GM12878 (cell line): ENCODE measurements at regions not wholly inside any gene's neighbourhood (a gene's known extent, or its start where the extent isn't known, plus 50 kb on each side); places are given as distances from the start of the nearest gene placed in this dataset.

Experiments used
- ATAC-seq: fragments of 200-7000 bp; cut with Tn5 transposase; 3 replicates; pipeline ENCODE4 v1.9.1; 2020; ENCODE audit warnings: mild to moderate bottlenecking, moderate library complexity
- BruUV-seq: library from RNA; stranded (reverse); fragments of 400-500 nt; replicated peaks from 2 replicates; lab custom pipeline; 2021; lab: Mats Ljungman, UMichigan
- CTCF ChIA-PET: fragments of 300-600 bp; sonication (Branson Sonifier 250); formaldehyde crosslinking; extraction: SDS; loops from one replicate; lab custom pipeline; 2021; ENCODE audit warnings: inconsistent platforms; lab: Yijun Ruan, JAX
- POLR2A ChIA-PET: fragments of 350-600 bp; formaldehyde crosslinking; extraction: SDS; loops from one replicate; lab custom pipeline; 2021; ENCODE audit warnings: inconsistent platforms; lab: Charles Lee
- RAD21 ChIA-PET: fragments of 300-600 bp; sonication (Branson Sonifier 250); formaldehyde crosslinking; loops from one replicate; lab custom pipeline; 2023; ENCODE audit warnings: antibody characterized with exemption; ENCODE audit not compliant: unreplicated experiment; lab: Charles Lee
- SMC1A ChIA-PET: fragments of 300-600 bp; sonication (Branson Sonifier 250); formaldehyde crosslinking; loops from one replicate; lab custom pipeline; 2023; ENCODE audit not compliant: unreplicated experiment, uncharacterized antibody; lab: Charles Lee
- DNase-seq: peaks from one replicate; pipeline ENCODE4 v3.0.0-alpha.2; 2011; ENCODE audit warnings: low read depth, low spot score
- FAIRE-seq: peaks from 3 replicates; lab custom pipeline; 2011; peaks lifted over from hg19 to GRCh38; lab: Jason Lieb, UNC
- H2AFZ ChIP-seq: 2 replicates; pipeline ENCODE4 v1.6.0; 2011; ENCODE audit warnings: low read depth, low read length, control low read depth; ENCODE audit not compliant: control insufficient read depth
- H3K27ac ChIP-seq: 2 replicates; pipeline ENCODE4 v1.5.1; 2011; ENCODE audit warnings: control low read depth; ENCODE audit not compliant: control insufficient read depth, insufficient read depth
- H3K27me3 ChIP-seq, 2 experiments: replicated peaks in 1 of 2; 2 replicates each; pipeline versions ENCODE4 v1.6.0 to v1.6.1; 2011; ENCODE audit warnings: low read length in 1 of 2; ENCODE audit not compliant: control insufficient read depth in 2 of 2, insufficient read depth in 2 of 2
- H3K36me3 ChIP-seq, 2 experiments: 2 replicates each; pipeline ENCODE4 v1.5.1; 2011; ENCODE audit warnings: low read length in 1 of 2; ENCODE audit not compliant: control insufficient read depth in 2 of 2, insufficient read depth in 2 of 2
- H3K4me1 ChIP-seq: 2 replicates; pipeline ENCODE4 v1.6.1; 2011; ENCODE audit warnings: mild to moderate bottlenecking, low read length, moderate library complexity, mixed read lengths; ENCODE audit not compliant: control insufficient read depth, insufficient read depth
- H3K4me2 ChIP-seq: 2 replicates; pipeline ENCODE4 v1.6.0; 2011; ENCODE audit warnings: control low read depth; ENCODE audit not compliant: control insufficient read depth, insufficient read depth
- H3K4me3 ChIP-seq: fragments of 200-600 bp; sonication (generic); 2 replicates; pipeline ENCODE4 v1.5.1; 2016
- H3K79me2 ChIP-seq: 2 replicates; pipeline ENCODE4 v1.6.0; 2011; ENCODE audit warnings: low read length; ENCODE audit not compliant: control insufficient read depth, insufficient read depth
- H3K9ac ChIP-seq: 2 replicates; pipeline ENCODE4 v1.8.0; 2011; ENCODE audit warnings: low read length, control low read depth, mixed read lengths; ENCODE audit not compliant: control insufficient read depth, insufficient read depth
- H3K9me3 ChIP-seq: replicated peaks from 3 replicates; pipeline ENCODE4 v1.5.1; 2011; ENCODE audit warnings: mild to moderate bottlenecking, low read length; ENCODE audit not compliant: control insufficient read depth, insufficient read depth
- H4K20me1 ChIP-seq: 2 replicates; pipeline ENCODE4 v1.6.0; 2011; ENCODE audit not compliant: control insufficient read depth, insufficient read depth
- CHD4 ChIP-seq: fragments of 200-600 bp; sonication (generic); IDR thresholded peaks from 2 replicates; pipeline ENCODE4 v1.6.1; 2016; ENCODE audit warnings: mild to moderate bottlenecking
- DPF2 ChIP-seq: fragments of 450-650 bp; IDR thresholded peaks from 2 replicates; pipeline ENCODE4 v1.6.1; 2017; ENCODE audit warnings: mild to moderate bottlenecking
- ESRRA ChIP-seq: IDR thresholded peaks from 2 replicates; pipeline ENCODE4 v1.6.1; 2012; ENCODE audit warnings: mild to moderate bottlenecking, low read length, improper control_type of control experiment
- FOXK2 ChIP-seq: fragments of 450-650 bp; IDR thresholded peaks from 2 replicates; pipeline ENCODE4 v1.6.1; 2017; ENCODE audit warnings: mild to moderate bottlenecking, moderate library complexity
- JUNB ChIP-seq: IDR thresholded peaks from 2 replicates; pipeline ENCODE4 v1.6.1; 2016; ENCODE audit warnings: antibody characterized with exemption, mild to moderate bottlenecking
- NFYB ChIP-seq: IDR thresholded peaks from 2 replicates; pipeline ENCODE4 v1.6.1; 2011; ENCODE audit warnings: low read depth, mild to moderate bottlenecking, low read length, improper control_type of control experiment, moderate library complexity; ENCODE audit not compliant: insufficient read depth
- RB1 ChIP-seq: fragments of 450-650 bp; formaldehyde crosslinking; IDR thresholded peaks from 2 replicates; pipeline ENCODE4 v1.6.1; 2017; ENCODE audit warnings: mild to moderate bottlenecking, borderline replicate concordance
- SP1 ChIP-seq: IDR thresholded peaks from one replicate; pipeline ENCODE4 v1.6.1; 2011; ENCODE audit warnings: low read depth, low read length
- TCF7 ChIP-seq: IDR thresholded peaks from 2 replicates; pipeline ENCODE4 v1.6.1; 2014; ENCODE audit warnings: antibody characterized with exemption, borderline replicate concordance
- ZBED1 ChIP-seq: IDR thresholded peaks from 2 replicates; pipeline ENCODE4 v1.6.1; 2016; ENCODE audit warnings: borderline replicate concordance
- ZNF207 ChIP-seq: fragments of 450-650 bp; IDR thresholded peaks from 2 replicates; pipeline ENCODE4 v1.6.1; 2014; ENCODE audit warnings: antibody characterized with exemption, mild to moderate bottlenecking, borderline replicate concordance
- ZNF217 ChIP-seq: fragments of 450-650 bp; IDR thresholded peaks from 2 replicates; pipeline ENCODE4 v1.6.1; 2017; ENCODE audit warnings: antibody characterized with exemption, mild to moderate bottlenecking
- ZNF274 ChIP-seq: IDR thresholded peaks from one replicate; pipeline ENCODE4 v1.8.0; 2011; ENCODE audit not compliant: insufficient read length, insufficient read depth
- WGBS: methylation state at CpG from one replicate; pipeline ENCODE4 v1.1.6; 2016; ENCODE audit warnings: low lambda C conversion rate; ENCODE audit not compliant: insufficient replicate concordance, insufficient coverage; ENCODE audit errors: missing lambda C conversion rate; 5-methylcytosine and 5-hydroxymethylcytosine counted together
- in situ Hi-C: fragments of 300-500 bp; cut with MboI; formaldehyde crosslinking; loops from 9 replicates; pipeline ENCODE4 v1.14.3; 2018; ENCODE audit warnings: mixed read lengths
- intact Hi-C: fragments of 100-400 bp; cut with micrococcal nuclease; formaldehyde crosslinking; loops from one replicate; pipeline ENCODE4 v1.14.2; 2022; ENCODE audit not compliant: unreplicated experiment
- TF ChIP-seq, protein P1 (sequence below): fragments of 450-650 bp; IDR thresholded peaks from 2 replicates; pipeline ENCODE4 v1.6.1; 2014; ENCODE audit warnings: mild to moderate bottlenecking
- TF ChIP-seq, protein P2 (sequence below): fragments of 450-650 bp; IDR thresholded peaks from 2 replicates; pipeline ENCODE4 v1.6.1; 2016; ENCODE audit warnings: mild to moderate bottlenecking
- TF ChIP-seq, protein P3 (sequence below): fragments of 450-650 bp; formaldehyde crosslinking; IDR thresholded peaks from 2 replicates; pipeline ENCODE4 v1.4.0; 2020; ENCODE audit warnings: mild to moderate bottlenecking, moderate library complexity
- TF ChIP-seq, protein P4 (sequence below): IDR thresholded peaks from 2 replicates; pipeline ENCODE4 v1.6.1; 2012; ENCODE audit warnings: low read depth, low read length, improper control_type of control experiment

DNA sequence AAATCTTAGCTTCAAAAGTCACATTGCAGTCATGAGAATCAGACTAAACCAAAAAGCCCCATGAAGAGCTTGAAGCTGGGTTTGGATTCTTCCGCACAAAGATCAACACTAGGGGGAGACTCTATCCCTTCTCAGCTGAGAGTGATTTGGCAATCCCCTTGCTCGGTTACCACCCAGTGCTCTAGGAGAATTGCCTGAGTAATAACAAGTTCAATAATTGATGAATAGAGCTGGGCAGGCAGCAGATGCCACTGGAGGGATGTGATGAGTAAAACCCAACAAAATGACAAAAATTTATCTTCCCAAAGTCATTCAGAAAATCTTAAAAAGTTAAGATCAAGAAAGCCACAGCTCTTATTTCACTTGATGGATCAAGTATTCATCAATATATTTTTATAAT lies 185.6 kb upstream of the ARID2 start (continued):
- TF ChIP-seq ZBED1: no peak

DNA sequence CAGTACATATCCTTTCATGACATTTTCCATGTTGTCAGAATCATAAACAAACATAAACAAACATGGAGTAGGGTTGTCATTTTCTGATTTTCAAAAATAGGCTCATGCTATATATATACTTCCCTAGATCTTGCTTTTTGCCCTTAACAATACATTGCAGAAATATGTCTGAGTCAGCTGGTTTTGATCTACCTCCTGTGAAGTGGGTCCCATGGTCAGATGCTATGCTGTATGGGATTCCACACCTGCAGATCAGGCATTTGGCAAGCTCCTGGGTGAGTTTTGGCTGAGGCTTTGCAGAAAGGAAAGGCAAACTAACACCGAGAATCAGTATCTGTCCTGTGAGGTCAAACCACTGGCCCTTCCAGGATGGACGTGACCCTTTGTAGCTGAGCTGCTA lies 183.0 kb upstream of the ARID2 start:
- Histone ChIP-seq H4K20me1 (no peaks in the 10 kb centered on the region), H3K9me3 (no peaks in the 10 kb centered on the region), H3K4me2 (no peak overlapping the region), H2AFZ (no peak overlapping the region), H3K36me3 (no peaks in the 10 kb centered on the region), H3K4me1 (no peaks in the 10 kb centered on the region), H3K27me3 (no peaks in the 10 kb centered on the region; a peak in 1 of 4 replicates), H3K27ac (no peak overlapping the region), H3K4me3 (no peak overlapping the region), H3K79me2 (no peaks in the 10 kb centered on the region), H3K9ac (no peak overlapping the region)
- BruUV-seq: no TSS peak
- SMC1A ChIA-PET: interaction anchor here (1.3 to 3.9 kb wide), 2 partner anchors 178 kb away, joined by 4 to 67 read pairs; no protein-coding TSS in a partner anchor
- DNase-seq: no peak
- RAD21 ChIA-PET: interaction anchor here (1.1 to 3.9 kb wide), 2 partner anchors 179 to 376 kb away, joined by 3 to 79 read pairs; no protein-coding TSS in a partner anchor
- in situ Hi-C loops (no loop called here), intact Hi-C loops (loop anchor here (5.0 to 10.0 kb wide), 2 partner anchors 368 to 374 kb away; no protein-coding TSS in a partner anchor)
- no peak for ATAC-seq
- POLR2A ChIA-PET: no interaction called here
- FAIRE-seq: no peak
- CTCF ChIA-PET: interaction anchor here (0.9 to 6.9 kb wide), 4 partner anchors 127 to 1475 kb away, joined by 3 to 109 read pairs (median 4); no protein-coding TSS in a partner anchor
- 54% methylated on average over 2 of the region's 2 CpGs for WGBS
- no peak for TF ChIP-seq ZNF207
- TF ChIP-seq DPF2: no peak
- no peak for TF ChIP-seq SP1
- TF ChIP-seq ESRRA: no peak
- TF ChIP-seq, protein P1, sequence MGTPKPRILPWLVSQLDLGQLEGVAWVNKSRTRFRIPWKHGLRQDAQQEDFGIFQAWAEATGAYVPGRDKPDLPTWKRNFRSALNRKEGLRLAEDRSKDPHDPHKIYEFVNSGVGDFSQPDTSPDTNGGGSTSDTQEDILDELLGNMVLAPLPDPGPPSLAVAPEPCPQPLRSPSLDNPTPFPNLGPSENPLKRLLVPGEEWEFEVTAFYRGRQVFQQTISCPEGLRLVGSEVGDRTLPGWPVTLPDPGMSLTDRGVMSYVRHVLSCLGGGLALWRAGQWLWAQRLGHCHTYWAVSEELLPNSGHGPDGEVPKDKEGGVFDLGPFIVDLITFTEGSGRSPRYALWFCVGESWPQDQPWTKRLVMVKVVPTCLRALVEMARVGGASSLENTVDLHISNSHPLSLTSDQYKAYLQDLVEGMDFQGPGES: no peak
- TF ChIP-seq RB1: no peak
- no peak for TF ChIP-seq NFYB
- TF ChIP-seq, protein P2, sequence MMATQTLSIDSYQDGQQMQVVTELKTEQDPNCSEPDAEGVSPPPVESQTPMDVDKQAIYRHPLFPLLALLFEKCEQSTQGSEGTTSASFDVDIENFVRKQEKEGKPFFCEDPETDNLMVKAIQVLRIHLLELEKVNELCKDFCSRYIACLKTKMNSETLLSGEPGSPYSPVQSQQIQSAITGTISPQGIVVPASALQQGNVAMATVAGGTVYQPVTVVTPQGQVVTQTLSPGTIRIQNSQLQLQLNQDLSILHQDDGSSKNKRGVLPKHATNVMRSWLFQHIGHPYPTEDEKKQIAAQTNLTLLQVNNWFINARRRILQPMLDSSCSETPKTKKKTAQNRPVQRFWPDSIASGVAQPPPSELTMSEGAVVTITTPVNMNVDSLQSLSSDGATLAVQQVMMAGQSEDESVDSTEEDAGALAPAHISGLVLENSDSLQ: no peak
- TF ChIP-seq ZNF217: no peak
- TF ChIP-seq, protein P3, sequence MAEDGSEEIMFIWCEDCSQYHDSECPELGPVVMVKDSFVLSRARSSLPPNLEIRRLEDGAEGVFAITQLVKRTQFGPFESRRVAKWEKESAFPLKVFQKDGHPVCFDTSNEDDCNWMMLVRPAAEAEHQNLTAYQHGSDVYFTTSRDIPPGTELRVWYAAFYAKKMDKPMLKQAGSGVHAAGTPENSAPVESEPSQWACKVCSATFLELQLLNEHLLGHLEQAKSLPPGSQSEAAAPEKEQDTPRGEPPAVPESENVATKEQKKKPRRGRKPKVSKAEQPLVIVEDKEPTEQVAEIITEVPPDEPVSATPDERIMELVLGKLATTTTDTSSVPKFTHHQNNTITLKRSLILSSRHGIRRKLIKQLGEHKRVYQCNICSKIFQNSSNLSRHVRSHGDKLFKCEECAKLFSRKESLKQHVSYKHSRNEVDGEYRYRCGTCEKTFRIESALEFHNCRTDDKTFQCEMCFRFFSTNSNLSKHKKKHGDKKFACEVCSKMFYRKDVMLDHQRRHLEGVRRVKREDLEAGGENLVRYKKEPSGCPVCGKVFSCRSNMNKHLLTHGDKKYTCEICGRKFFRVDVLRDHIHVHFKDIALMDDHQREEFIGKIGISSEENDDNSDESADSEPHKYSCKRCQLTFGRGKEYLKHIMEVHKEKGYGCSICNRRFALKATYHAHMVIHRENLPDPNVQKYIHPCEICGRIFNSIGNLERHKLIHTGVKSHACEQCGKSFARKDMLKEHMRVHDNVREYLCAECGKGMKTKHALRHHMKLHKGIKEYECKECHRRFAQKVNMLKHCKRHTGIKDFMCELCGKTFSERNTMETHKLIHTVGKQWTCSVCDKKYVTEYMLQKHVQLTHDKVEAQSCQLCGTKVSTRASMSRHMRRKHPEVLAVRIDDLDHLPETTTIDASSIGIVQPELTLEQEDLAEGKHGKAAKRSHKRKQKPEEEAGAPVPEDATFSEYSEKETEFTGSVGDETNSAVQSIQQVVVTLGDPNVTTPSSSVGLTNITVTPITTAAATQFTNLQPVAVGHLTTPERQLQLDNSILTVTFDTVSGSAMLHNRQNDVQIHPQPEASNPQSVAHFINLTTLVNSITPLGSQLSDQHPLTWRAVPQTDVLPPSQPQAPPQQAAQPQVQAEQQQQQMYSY (CRISPR knock-in tag): no peak
- no peak for TF ChIP-seq TCF7
- no peak for TF ChIP-seq JUNB
- TF ChIP-seq ZNF274: no peak
- no peak for TF ChIP-seq CHD4
- no peak for TF ChIP-seq FOXK2
- TF ChIP-seq, protein P4, sequence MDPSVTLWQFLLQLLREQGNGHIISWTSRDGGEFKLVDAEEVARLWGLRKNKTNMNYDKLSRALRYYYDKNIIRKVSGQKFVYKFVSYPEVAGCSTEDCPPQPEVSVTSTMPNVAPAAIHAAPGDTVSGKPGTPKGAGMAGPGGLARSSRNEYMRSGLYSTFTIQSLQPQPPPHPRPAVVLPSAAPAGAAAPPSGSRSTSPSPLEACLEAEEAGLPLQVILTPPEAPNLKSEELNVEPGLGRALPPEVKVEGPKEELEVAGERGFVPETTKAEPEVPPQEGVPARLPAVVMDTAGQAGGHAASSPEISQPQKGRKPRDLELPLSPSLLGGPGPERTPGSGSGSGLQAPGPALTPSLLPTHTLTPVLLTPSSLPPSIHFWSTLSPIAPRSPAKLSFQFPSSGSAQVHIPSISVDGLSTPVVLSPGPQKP: no peak
